ENCODE measurements at regions not wholly inside any gene's neighbourhood (a gene's known extent, or its start where the extent isn't known, plus 50 kb on each side); places are given as distances from the start of the nearest gene placed in this dataset.

DNA sequence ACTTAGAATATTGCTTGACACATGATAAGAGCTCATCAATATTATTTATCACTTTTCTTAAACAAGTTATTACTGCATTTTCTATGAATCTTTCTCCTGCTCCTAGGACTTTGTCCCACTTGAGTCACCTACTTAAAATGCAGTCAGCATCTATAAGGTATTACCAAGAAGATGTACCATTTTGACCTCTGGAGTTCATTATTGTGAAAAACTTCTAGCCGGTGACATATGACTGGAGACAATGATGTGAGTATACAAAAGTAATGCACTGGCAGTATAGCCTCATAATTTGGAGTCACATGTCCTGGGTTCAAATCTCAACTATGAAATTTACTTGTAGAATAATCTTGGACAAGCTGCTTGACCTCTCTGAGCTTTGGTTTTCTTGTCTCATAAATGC lies 278.5 kb downstream of the PLPP3 start:
- Mint-ChIP-seq H3K27me3 (ENCODE audit: low read depth) (no peaks in the 10 kb centered on the region), H3K36me3 (ENCODE audit: low read depth) (no peaks in the 10 kb centered on the region), H3K4me1 (ENCODE audit: low read depth) (peaks cover 23% of the 10 kb centered on the region), H3K27ac (ENCODE audit: unreplicated experiment) (no peak overlapping the region), H3K4me3 (ENCODE audit: unreplicated experiment) (no peak overlapping the region), H3K9me3 (ENCODE audit: low read depth) (no peaks in the 10 kb centered on the region)
- DNase-seq (ENCODE audit: low spot score) = no peak
- no peak for TF ChIP-seq CTCF (IDR thresholded peaks at IDR 0.05)

DNA sequence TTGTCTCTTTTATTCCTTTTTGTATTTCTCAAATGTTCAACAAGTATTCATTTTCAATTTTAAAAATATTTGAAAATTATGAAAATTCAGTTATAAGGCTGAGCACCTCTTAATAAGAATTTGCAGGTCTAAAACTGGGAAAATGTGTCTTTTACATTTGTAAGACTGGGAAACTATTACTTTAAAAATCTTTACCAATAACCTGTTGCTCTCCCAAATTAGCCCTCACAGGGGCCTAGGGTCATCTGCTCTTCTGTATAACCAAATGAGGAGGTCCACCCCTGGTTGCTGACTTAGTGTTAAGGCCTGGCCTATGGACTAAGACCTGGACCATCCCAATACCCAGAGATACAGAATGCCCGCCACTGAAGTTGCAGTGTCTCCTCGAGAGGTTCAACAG lies 280.5 kb downstream of the PLPP3 start:
- no peak overlapping the region for H3K27ac Mint-ChIP-seq (ENCODE audit: unreplicated experiment)
- DNase-seq (ENCODE audit: low spot score) = no peak
- H3K4me1 Mint-ChIP-seq (ENCODE audit: low read depth) = peaks cover 23% of the 10 kb centered on the region
- H3K9me3 Mint-ChIP-seq (ENCODE audit: low read depth) = no peaks in the 10 kb centered on the region
- no peak overlapping the region for H3K4me3 Mint-ChIP-seq (ENCODE audit: unreplicated experiment)
- peaks cover 1% of the 10 kb centered on the region for H3K36me3 Mint-ChIP-seq (ENCODE audit: low read depth)
- H3K27me3 Mint-ChIP-seq (ENCODE audit: low read depth) = no peaks in the 10 kb centered on the region
- no peak for TF ChIP-seq CTCF (IDR thresholded peaks at IDR 0.05)

DNA sequence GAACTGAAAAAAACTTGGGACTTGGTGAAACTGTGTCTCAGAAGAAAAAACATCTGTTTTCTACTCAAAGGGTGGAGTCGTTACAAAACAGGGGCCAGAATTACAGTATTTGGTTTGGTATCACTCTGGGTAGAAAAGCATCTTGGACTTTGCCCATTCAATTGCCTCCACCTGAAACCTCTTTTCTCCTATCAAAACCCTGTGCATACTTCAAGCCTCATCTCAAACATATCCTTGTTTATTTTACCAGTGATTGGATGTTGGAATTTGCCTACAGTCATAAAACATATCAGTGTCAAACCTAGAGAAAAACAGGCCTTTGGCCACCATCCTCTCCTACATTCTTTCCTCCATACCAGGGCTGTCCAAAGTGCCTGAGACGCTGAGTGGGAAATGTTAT lies 281.5 kb downstream of the PLPP3 start:
- no peak for DNase-seq (ENCODE audit: low spot score)
- Mint-ChIP-seq H3K27ac (ENCODE audit: unreplicated experiment) (no peak overlapping the region), H3K4me1 (ENCODE audit: low read depth) (peaks cover 23% of the 10 kb centered on the region), H3K9me3 (ENCODE audit: low read depth) (no peaks in the 10 kb centered on the region), H3K36me3 (ENCODE audit: low read depth) (peaks cover 1% of the 10 kb centered on the region), H3K4me3 (ENCODE audit: unreplicated experiment) (no peak overlapping the region), H3K27me3 (ENCODE audit: low read depth) (no peaks in the 10 kb centered on the region)
- TF ChIP-seq CTCF (IDR thresholded peaks at IDR 0.05) = no peak

- H3K4me3 Mint-ChIP-seq (ENCODE audit: unreplicated experiment) = no peak overlapping the region
- peaks cover 23% of the 10 kb centered on the region for H3K4me1 Mint-ChIP-seq (ENCODE audit: low read depth)
- DNase-seq (ENCODE audit: low spot score) = no peak
- no peaks in the 10 kb centered on the region for H3K9me3 Mint-ChIP-seq (ENCODE audit: low read depth)
- TF ChIP-seq CTCF (IDR thresholded peaks at IDR 0.05) = no peak
- peak overlapping the region; percentile 0 for H3K27ac Mint-ChIP-seq (ENCODE audit: unreplicated experiment)
- peaks cover 1% of the 10 kb centered on the region for H3K36me3 Mint-ChIP-seq (ENCODE audit: low read depth)
- H3K27me3 Mint-ChIP-seq (ENCODE audit: low read depth) = no peaks in the 10 kb centered on the region
Measured at GRCh38 chr1:56297208-56297607, 282.2 kb downstream of the PLPP3 start.

DNA sequence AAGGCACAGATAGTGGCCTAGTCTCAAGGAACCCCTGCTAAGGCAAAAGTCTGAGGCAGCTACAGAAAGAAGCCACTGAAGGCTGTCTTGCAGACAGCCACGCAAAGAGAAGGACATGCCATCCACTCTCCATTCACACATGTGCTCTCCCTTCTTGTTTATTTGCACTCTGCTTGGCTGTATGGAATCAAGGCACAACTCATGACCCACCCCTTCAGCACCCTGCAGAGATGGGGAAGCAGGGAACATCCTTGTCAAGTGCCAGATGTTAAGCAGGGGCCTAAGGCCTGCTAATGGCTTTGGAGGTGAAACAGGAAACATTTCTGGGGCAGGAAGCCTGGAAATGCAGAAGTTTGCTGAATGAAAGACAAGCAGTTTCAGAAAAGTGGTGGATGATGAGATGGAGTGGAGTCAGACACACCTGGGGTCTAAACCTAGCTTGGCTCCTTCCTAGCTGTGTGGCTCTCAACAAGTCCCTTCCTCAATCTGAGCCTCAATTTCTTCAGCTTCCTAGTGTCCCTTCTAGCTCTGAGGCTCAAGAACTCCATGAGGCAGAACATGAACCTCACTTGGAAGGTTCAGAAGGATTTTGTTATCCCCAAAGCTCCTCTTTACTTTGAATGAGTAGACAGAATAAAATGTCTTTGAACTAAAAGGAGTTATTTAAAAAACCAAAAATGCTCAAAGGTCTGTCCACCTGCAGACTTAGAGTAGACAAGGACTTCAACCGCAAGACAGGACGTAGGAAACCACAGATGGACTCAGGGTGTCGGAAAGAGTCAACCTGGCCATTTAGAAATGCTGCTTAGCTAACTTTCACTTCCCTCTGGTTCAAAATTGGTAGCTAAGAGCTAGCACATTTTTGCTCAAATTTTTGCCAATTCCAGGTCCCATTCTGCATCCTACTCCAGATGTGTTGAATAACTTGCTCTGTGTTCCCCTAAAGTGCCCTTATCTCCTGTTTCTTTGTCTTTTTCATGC lies 283.1 kb downstream of the PLPP3 start:
- no peak overlapping the region for H3K4me3 Mint-ChIP-seq (ENCODE audit: unreplicated experiment)

More for the DNA sequence above, 283.1 kb downstream of the PLPP3 start:
- Mint-ChIP-seq H3K4me1 (ENCODE audit: low read depth) (peaks cover 23% of the 10 kb centered on the region), H3K27ac (ENCODE audit: unreplicated experiment) (no peak overlapping the region), H3K36me3 (ENCODE audit: low read depth) (peaks cover 1% of the 10 kb centered on the region), H3K27me3 (ENCODE audit: low read depth) (no peaks in the 10 kb centered on the region), H3K9me3 (ENCODE audit: low read depth) (no peaks in the 10 kb centered on the region)
- DNase-seq (ENCODE audit: low spot score) = no peak
- no peak for TF ChIP-seq CTCF (IDR thresholded peaks at IDR 0.05)

All from chondrocyte (in vitro differentiated cells).